SK-N-SH (cell line): ENCODE measurements at regions not wholly inside any gene's neighbourhood (a gene's known extent, or its start where the extent isn't known, plus 50 kb on each side); places are given as distances from the start of the nearest gene placed in this dataset.

ENCODE experiments used
- CTCF ChIA-PET: fragments of 300-600, 350-600 bp; formaldehyde crosslinking; extraction: SDS; loops from one replicate; lab custom pipeline; 2021; lab: Yijun Ruan, JAX
- POLR2A ChIA-PET: fragments of 350-600 bp; sonication (Branson Sonifier 250); formaldehyde crosslinking; extraction: SDS; loops from one replicate; lab custom pipeline; 2020; ENCODE audit warnings: antibody characterized with exemption, inconsistent platforms; lab: Yijun Ruan, JAX
- DNase-seq: peaks from one replicate; pipeline ENCODE4 v3.0.0; 2012
- H2AFZ ChIP-seq: fragments of 200-600 bp; sonication (generic); 2 replicates; pipeline ENCODE4 v1.8.1; 2016; ENCODE audit warnings: antibody characterized with exemption, mild to moderate bottlenecking, low read depth
- H3F3A ChIP-seq: fragments of 200-600 bp; sonication (generic); replicated peaks from 2 replicates; pipeline ENCODE3; 2016; ENCODE audit warnings: antibody characterized with exemption, mild to moderate bottlenecking; ENCODE audit not compliant: insufficient read depth
- H3K27ac ChIP-seq, 2 experiments: fragments of 200-500 bp in 1 of 2; fragments of 200-600 bp in 1 of 2; sonication (Bioruptor generic) in 1 of 2; sonication (generic), shearing (Covaris generic) in 1 of 2; 2 replicates each; pipeline versions ENCODE4 v1.5.1 to v1.6.1; 2014 to 2016; ENCODE audit warnings: low read depth in 2 of 2, inconsistent platforms in 1 of 2, low read length in 1 of 2, mild to moderate bottlenecking in 1 of 2, mixed read lengths in 1 of 2
- H3K27me3 ChIP-seq: fragments of 200-600 bp; sonication (generic), shearing (Covaris generic); 2 replicates; pipeline ENCODE4 v1.6.1; 2016; ENCODE audit warnings: mixed run types; ENCODE audit not compliant: insufficient read depth
- H3K36me3 ChIP-seq, 2 experiments: fragments of 200-500 bp in 1 of 2; fragments of 200-600 bp in 1 of 2; sonication (Bioruptor generic) in 1 of 2; sonication (generic) in 1 of 2; replicated peaks in 1 of 2; 2 replicates each; pipeline versions ENCODE3 to v1.5.1; 2014 to 2016; ENCODE audit warnings: low read length in 1 of 2, mild to moderate bottlenecking in 1 of 2; ENCODE audit not compliant: insufficient read depth in 2 of 2, control insufficient read depth in 1 of 2
- H3K4me1 ChIP-seq, 2 experiments: fragments of 200-500 bp in 1 of 2; fragments of 200-600 bp in 1 of 2; sonication (Bioruptor generic) in 1 of 2; sonication (generic), shearing (Covaris generic) in 1 of 2; 2 replicates each; pipeline versions ENCODE4 v1.5.1 to v1.6.1; 2014 to 2016; ENCODE audit warnings: low read depth in 1 of 2, low read length in 1 of 2, mixed run types in 1 of 2; ENCODE audit not compliant: insufficient read depth in 2 of 2, control insufficient read depth in 1 of 2
- H3K4me2 ChIP-seq: fragments of 200-600 bp; sonication (generic), shearing (Covaris generic); 2 replicates; pipeline ENCODE4 v1.6.1; 2017; ENCODE audit warnings: mixed run types
- H3K4me3 ChIP-seq, 2 experiments: fragments of 200-500 bp in 1 of 2; fragments of 200-600 bp in 1 of 2; sonication (Bioruptor generic) in 1 of 2; sonication (generic), shearing (Covaris generic) in 1 of 2; 2 replicates each; pipeline versions ENCODE4 v1.5.1 to v1.8.1; 2014 to 2016; ENCODE audit warnings: low read depth in 2 of 2, inconsistent platforms in 1 of 2, low read length in 1 of 2, mild to moderate bottlenecking in 1 of 2, mixed read lengths in 1 of 2, moderate library complexity in 1 of 2
- H3K79me2 ChIP-seq: fragments of 200-600 bp; sonication (generic); 2 replicates; pipeline ENCODE4 v1.8.1; 2017; ENCODE audit warnings: mild to moderate bottlenecking; ENCODE audit not compliant: insufficient read depth
- H3K9ac ChIP-seq: fragments of 200-600 bp; sonication (generic); 2 replicates; pipeline ENCODE4 v1.6.1; 2017; ENCODE audit warnings: mixed run types
- H3K9me2 ChIP-seq: fragments of 200-600 bp; sonication (generic); 2 replicates; pipeline ENCODE4 v1.6.1; 2017; ENCODE audit warnings: mixed run types
- H3K9me3 ChIP-seq: fragments of 200-600 bp; sonication (generic); 2 replicates; pipeline ENCODE4 v1.6.1; 2017; ENCODE audit warnings: mixed run types, mild to moderate bottlenecking, moderate library complexity
- H4K20me1 ChIP-seq: fragments of 200-600 bp; sonication (generic); 2 replicates; pipeline ENCODE4 v1.6.1; 2017; ENCODE audit warnings: mild to moderate bottlenecking, mixed run types; ENCODE audit not compliant: insufficient read depth
- ELF1 ChIP-seq: IDR thresholded peaks from 2 replicates; pipeline ENCODE4 v1.4.0; 2012
- FOSL2 ChIP-seq: IDR thresholded peaks from 2 replicates; pipeline ENCODE4 v1.4.0; 2012; ENCODE audit warnings: low read depth, mild to moderate bottlenecking, moderate library complexity, borderline replicate concordance
- FOXJ3 ChIP-seq: sonication (generic); formaldehyde crosslinking; IDR thresholded peaks from 2 replicates; pipeline ENCODE4 v1.5.1; 2020; ENCODE audit warnings: mild to moderate bottlenecking, missing genetic modification reagents
- FOXM1 ChIP-seq: IDR thresholded peaks from 2 replicates; pipeline ENCODE4 v1.4.0; 2012; ENCODE audit warnings: low read depth, mild to moderate bottlenecking
- GATA2 ChIP-seq: sonication (generic); formaldehyde crosslinking; IDR thresholded peaks from 2 replicates; pipeline ENCODE4 v1.5.0; 2020; ENCODE audit warnings: mild to moderate bottlenecking, missing genetic modification reagents
- IRF3 ChIP-seq: fragments of 150-350 bp; IDR thresholded peaks from 2 replicates; pipeline ENCODE4 v1.6.1; 2016; ENCODE audit warnings: mild to moderate bottlenecking, low read depth, low read length
- NRF1 ChIP-seq: IDR thresholded peaks from 2 replicates; pipeline ENCODE4 v1.6.1; 2012; ENCODE audit warnings: low read depth, mild to moderate bottlenecking, low read length
- POLR2AphosphoS5 ChIP-seq: IDR thresholded peaks from 2 replicates; pipeline ENCODE4 v1.6.1; 2012; ENCODE audit warnings: low read depth, low read length
- RAD21 ChIP-seq: IDR thresholded peaks from 2 replicates; pipeline ENCODE4 v1.6.1; 2012; ENCODE audit warnings: mild to moderate bottlenecking, low read length
- RCOR1 ChIP-seq: fragments of 150-350 bp; IDR thresholded peaks from 2 replicates; pipeline ENCODE4 v1.6.1; 2017; ENCODE audit warnings: antibody characterized with exemption, low read length
- RFX5 ChIP-seq: IDR thresholded peaks from 2 replicates; pipeline ENCODE4 v1.6.1; 2012; ENCODE audit warnings: mild to moderate bottlenecking, improper control_type of control experiment, low read length
- RXRA ChIP-seq: IDR thresholded peaks from 2 replicates; pipeline ENCODE4 v1.4.0; 2012; ENCODE audit warnings: low read depth, mild to moderate bottlenecking, borderline replicate concordance
- TAF1 ChIP-seq: IDR thresholded peaks from 2 replicates; pipeline ENCODE4 v1.6.1; 2012; ENCODE audit warnings: low read depth, mild to moderate bottlenecking, low read length, moderate library complexity, borderline replicate concordance
- TCF12 ChIP-seq: IDR thresholded peaks from 2 replicates; pipeline ENCODE4 v1.4.0; 2012
- YY1 ChIP-seq: IDR thresholded peaks from 2 replicates; pipeline ENCODE4 v1.4.0; 2012; ENCODE audit warnings: low read depth, mild to moderate bottlenecking
- ZBTB33 ChIP-seq: IDR thresholded peaks from 2 replicates; pipeline ENCODE4 v1.4.0; 2012; ENCODE audit warnings: low read depth, borderline replicate concordance
- WGBS: methylation state at CpG from one replicate; pipeline ENCODE4 v1.1.6; 2017; ENCODE audit warnings: low lambda C conversion rate; 5-methylcytosine and 5-hydroxymethylcytosine counted together
- TF ChIP-seq, protein P1 (sequence below): IDR thresholded peaks from 2 replicates; pipeline ENCODE4 v1.4.0; 2012; ENCODE audit warnings: low read depth, borderline replicate concordance
- TF ChIP-seq, protein P2 (sequence below): IDR thresholded peaks from 2 replicates; pipeline ENCODE4; 2012
- TF ChIP-seq, protein P3 (sequence below): fragments of 200-600 bp; sonication (generic); IDR thresholded peaks from 2 replicates; pipeline ENCODE4 v1.6.1; 2017; ENCODE audit warnings: antibody characterized with exemption, mild to moderate bottlenecking, moderate library complexity

DNA sequence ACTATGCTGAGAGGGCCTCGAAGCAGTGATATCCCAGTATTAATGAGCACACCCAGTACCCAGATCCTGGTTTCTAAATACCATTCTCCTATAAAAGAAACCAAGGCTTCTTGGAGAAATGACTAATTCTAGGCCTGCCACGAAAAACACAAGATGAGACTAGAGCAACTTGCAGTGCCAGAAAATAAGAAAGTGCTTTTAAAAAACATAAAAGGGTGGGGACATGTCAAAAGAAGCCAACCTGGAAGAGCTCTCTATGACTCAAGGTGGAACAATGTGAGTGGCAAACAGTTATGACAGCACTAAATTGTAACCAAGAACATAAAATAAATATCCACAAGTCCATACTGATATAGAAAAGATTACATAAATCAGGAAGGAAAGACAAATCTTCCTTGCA is 153.2 kb upstream of the KCNJ18 start (continued):
- TF ChIP-seq, protein P1, sequence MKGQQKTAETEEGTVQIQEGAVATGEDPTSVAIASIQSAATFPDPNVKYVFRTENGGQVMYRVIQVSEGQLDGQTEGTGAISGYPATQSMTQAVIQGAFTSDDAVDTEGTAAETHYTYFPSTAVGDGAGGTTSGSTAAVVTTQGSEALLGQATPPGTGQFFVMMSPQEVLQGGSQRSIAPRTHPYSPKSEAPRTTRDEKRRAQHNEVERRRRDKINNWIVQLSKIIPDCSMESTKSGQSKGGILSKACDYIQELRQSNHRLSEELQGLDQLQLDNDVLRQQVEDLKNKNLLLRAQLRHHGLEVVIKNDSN, result no peak
- no peak for TF ChIP-seq NRF1
- TF ChIP-seq FOXM1, result no peak
- no peak for TF ChIP-seq RXRA
- TF ChIP-seq, all 33 proteins: peak for 0

DNA sequence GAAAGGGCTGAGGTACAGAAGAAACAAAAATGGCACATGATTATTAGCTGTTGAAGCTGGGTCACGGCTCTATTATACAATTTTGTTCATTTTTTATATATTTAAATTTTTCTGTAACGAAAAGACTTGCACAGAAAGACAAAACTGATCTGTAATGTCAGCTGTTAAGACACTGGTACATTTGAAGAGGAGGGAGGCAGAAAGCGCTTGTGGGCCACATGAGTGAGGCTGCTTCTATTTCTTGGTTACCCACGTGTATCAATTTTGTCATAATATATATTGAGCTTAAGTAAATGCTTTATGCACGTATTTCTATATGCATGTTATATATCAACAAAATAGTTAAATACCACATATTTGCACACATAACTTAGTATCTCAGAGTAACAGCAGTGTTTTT is 151.8 kb upstream of the KCNJ18 start:
- Histone ChIP-seq H3K9ac (no peak overlapping the region), H3K79me2 (peaks cover 10% of the 10 kb centered on the region; the same call in 1 of the 2 replicates), H3K4me2 (no peak overlapping the region), H3K9me3 (peaks cover 8% of the 10 kb centered on the region)
- no peak for TF ChIP-seq TAF1
- TF ChIP-seq TCF12, result no peak
- TF ChIP-seq NRF1, result no peak
- no peak for TF ChIP-seq ELF1
- TF ChIP-seq, all 33 proteins: peak for 0
- Histone ChIP-seq H3K9me2 (no peaks in the 10 kb centered on the region), H4K20me1 (no peaks in the 10 kb centered on the region), H3K4me3 (no peak overlapping the region), H3F3A (no peaks in the 10 kb centered on the region), H3K4me1 (no peaks in the 10 kb centered on the region; a peak in 1 of 4 replicates), H3K27me3 (no peaks in the 10 kb centered on the region), H3K36me3 (peaks cover 9% of the 10 kb centered on the region in 2 experiments), H2AFZ (no peak overlapping the region), H3K27ac (no peak overlapping the region)
- CTCF ChIA-PET, result no interaction called here
- DNase-seq, result no peak
- POLR2A ChIA-PET, result no interaction called here
- WGBS, result 94% methylated on average over 5 of the region's 5 CpGs

DNA sequence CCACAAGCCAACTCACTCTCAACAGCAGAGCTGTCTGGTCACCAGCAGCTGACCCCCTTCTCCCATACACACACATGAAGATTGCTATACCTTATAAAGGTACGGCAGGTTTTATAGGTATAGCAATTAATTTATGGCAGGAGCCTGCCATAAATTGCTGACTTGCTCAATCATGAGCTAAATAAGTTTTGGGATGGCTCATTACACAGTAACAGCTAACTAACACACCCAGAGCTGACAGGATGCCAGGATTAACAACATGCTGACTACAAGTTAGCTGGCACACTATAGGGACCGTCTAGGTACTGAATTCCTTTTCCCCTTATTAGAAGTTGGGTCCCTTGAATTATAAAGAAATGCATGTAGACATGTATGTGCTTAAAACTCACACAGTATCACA is 150.3 kb upstream of the KCNJ18 start:
- no peaks in the 10 kb centered on the region; the same call in 1 of the 2 replicates for H4K20me1 ChIP-seq
- WGBS, result 95% methylated on average over 2 of the region's 2 CpGs
- CTCF ChIA-PET, result interaction anchor here (1.2 to 2.3 kb wide), 2 partner anchors 17 to 30 kb away, joined by 3 to 6 read pairs; no protein-coding TSS in a partner anchor
- TF ChIP-seq, protein P1, result no peak
- TF ChIP-seq, protein P2, sequence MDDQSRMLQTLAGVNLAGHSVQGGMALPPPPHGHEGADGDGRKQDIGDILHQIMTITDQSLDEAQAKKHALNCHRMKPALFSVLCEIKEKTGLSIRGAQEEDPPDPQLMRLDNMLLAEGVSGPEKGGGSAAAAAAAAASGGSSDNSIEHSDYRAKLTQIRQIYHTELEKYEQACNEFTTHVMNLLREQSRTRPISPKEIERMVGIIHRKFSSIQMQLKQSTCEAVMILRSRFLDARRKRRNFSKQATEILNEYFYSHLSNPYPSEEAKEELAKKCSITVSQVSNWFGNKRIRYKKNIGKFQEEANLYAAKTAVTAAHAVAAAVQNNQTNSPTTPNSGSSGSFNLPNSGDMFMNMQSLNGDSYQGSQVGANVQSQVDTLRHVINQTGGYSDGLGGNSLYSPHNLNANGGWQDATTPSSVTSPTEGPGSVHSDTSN, result no peak
- TF ChIP-seq FOXJ3 (CRISPR knock-in tag) (no peak), ZBTB33 (no peak), POLR2AphosphoS5 (no peak), FOXM1 (no peak), YY1 (no peak), ELF1 (no peak), IRF3 (no peak), NRF1 (no peak), FOSL2 (no peak), RFX5 (no peak), GATA2 (CRISPR knock-in tag) (no peak), RAD21 (no peak), RCOR1 (no peak), RXRA (no peak)
- TF ChIP-seq, protein P3, sequence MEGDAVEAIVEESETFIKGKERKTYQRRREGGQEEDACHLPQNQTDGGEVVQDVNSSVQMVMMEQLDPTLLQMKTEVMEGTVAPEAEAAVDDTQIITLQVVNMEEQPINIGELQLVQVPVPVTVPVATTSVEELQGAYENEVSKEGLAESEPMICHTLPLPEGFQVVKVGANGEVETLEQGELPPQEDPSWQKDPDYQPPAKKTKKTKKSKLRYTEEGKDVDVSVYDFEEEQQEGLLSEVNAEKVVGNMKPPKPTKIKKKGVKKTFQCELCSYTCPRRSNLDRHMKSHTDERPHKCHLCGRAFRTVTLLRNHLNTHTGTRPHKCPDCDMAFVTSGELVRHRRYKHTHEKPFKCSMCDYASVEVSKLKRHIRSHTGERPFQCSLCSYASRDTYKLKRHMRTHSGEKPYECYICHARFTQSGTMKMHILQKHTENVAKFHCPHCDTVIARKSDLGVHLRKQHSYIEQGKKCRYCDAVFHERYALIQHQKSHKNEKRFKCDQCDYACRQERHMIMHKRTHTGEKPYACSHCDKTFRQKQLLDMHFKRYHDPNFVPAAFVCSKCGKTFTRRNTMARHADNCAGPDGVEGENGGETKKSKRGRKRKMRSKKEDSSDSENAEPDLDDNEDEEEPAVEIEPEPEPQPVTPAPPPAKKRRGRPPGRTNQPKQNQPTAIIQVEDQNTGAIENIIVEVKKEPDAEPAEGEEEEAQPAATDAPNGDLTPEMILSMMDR, result no peak

More for the DNA sequence above, 150.3 kb upstream of the KCNJ18 start:
- Histone ChIP-seq H3K79me2 (peaks cover 6% of the 10 kb centered on the region; the same call in 1 of the 2 replicates), H3K27me3 (no peaks in the 10 kb centered on the region), H3K9me3 (peaks cover 8% of the 10 kb centered on the region), H2AFZ (no peak overlapping the region), H3K9ac (no peak overlapping the region), H3K36me3 (peaks cover 9 to 13% of the 10 kb centered on the region in 2 experiments), H3K4me3 (no peak overlapping the region), H3K9me2 (no peaks in the 10 kb centered on the region), H3K27ac (no peak overlapping the region), H3K4me2 (no peak overlapping the region), H3K4me1 (no peaks in the 10 kb centered on the region; a peak in 1 of 4 replicates), H3F3A (no peaks in the 10 kb centered on the region)
- DNase-seq, result no peak
- POLR2A ChIA-PET, result no interaction called here
